CD4-positive, alpha-beta T cell treated with Interferon gamma for 1 hour (primary cell): ENCODE measurements at regions not wholly inside any gene's neighbourhood (a gene's known extent, or its start where the extent isn't known, plus 50 kb on each side); places are given as distances from the start of the nearest gene placed in this dataset.
"Not testable (repeated sequence)": the region's sequence is repeated elsewhere in the genome, so short reads cannot be mapped to it uniquely, and the experiment has no call there.

ENCODE experiments used
- DNase-seq: peaks from one replicate; pipeline ENCODE4 v3.0.0-alpha.2; 2020

GRCh38 chr4:13903061-13903460, 275.5 kb upstream of the BOD1L1 start:
- DNase-seq = no peak

DNA sequence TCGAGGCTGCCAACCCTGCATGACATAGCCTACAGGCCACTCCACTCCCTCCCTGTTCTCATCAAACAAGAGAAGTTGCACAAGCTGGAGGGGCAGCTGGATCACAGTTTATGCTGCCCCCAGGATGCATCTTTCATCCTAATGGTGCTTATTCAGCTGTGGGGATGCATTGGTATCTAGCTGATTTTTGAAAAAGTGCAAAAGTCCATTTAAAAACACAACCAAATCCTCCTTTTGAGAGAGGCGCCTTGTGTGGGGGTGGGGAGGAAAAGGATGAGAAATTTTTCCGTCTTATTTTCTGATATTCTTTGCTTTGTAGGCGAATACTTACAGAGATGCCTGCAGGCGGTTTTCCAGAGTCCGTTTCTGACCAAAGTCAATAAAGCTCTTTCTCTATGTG, 276.4 kb upstream of the BOD1L1 start:
- DNase-seq = no peak

DNA sequence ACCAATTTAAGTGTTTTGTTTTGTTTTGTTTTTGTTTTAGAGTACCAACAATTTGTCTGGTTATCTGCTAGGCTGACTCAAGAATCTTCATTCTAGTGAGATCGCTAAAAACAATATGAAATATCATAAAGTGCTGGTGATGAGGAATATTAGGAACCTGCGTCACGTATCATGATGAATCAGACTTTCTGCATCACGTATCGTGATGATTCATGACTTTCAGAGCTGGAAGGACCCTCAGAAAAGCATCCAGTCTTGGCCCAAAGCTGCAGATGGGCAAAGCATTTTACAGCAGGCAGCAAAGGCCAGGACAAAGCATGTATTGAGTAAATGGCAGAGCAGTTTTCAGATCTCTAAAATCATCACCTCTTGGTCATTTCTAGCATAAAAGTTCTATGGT, 278.0 kb upstream of the BOD1L1 start:
- DNase-seq = no peak

DNA sequence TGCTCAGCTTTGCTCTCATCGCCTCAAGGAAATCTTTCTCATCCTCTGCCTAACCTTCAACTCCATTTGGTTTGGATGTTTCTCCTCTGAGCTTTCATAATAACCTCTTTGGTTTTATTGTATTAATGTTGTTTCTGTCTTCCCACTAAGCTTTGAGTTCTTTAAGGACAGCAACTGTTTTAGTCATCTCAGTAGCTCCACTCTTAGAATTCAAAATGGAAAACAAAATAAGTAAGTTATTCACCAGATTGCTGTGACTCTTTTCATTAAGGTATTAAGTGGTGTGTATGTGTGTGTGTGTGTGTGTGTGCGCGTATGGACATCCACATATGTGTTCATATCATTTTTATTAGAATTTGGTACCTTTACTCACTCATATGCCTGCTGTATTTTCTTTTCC, 279.2 kb upstream of the BOD1L1 start:
- DNase-seq = no peak

- DNase-seq = no peak
Observed at GRCh38 chr4:13907255-13907751, 279.8 kb upstream of the BOD1L1 start.

DNA sequence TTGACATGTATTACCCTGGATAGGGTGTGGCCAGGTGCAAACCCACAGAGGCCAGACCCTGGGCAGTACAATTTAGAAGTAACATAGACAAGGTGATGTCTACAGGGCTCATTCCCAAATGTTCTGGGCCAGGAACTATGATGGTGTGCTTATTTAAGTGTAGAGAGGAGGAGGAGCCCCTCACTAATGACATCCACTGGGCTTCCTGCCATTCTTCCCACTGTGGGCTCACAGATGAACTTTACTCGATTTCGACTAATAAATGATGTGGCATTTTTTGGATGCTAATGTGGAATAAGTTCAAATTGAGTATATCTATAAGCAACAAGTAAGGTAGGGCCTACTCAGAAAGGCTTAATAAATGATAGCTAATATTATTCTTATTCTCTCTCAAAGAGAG, 280.9 kb upstream of the BOD1L1 start:
- no peak for DNase-seq

GRCh38 chr4:13910556-13910955, 283.0 kb upstream of the BOD1L1 start:
- no peak for DNase-seq

GRCh38 chr4:13911256-13911655, 283.7 kb upstream of the BOD1L1 start:
- no peak for DNase-seq

- DNase-seq = no peak
Observed at GRCh38 chr4:13912436-13912925, 285.0 kb upstream of the BOD1L1 start.

GRCh38 chr4:13912966-13913365, 285.4 kb upstream of the BOD1L1 start:
- no peak for DNase-seq

DNA sequence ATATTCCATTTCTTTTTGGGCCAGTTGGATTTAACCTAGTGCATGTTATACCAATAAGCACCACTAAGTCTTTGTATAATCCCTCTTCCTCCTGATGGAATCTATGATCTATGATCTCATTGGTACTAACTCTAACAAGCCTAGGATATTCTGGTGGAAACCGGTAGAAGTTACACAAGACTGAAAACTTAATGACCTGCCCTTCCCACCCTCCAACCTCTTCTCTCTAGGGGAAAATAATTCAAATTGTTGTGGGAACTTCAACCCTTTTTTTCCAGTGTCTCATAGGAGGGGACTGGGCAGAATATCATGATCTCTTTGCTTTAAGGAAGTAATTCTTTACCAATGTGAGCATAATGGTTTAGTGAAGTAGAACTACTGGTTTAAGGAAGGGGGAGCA, 289.5 kb upstream of the BOD1L1 start:
- DNase-seq = no peak

DNA sequence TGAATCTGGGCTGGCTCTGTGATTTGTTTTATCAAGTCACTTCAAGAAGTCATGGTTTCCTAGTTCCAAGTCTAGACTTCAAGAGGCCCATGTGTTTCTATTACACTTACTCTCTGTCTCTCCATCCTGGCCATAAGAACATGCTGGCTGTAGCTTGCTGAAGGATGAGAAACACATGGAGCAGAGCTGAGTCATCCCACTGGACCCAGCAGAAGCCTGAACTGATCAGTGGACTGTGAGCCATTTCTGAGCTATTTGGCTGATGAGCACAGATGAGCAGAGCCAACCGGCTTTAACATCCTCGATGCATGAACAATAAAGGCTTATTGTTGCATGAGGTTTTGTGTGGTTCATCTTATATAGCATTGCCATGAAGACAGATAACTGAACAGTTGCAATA, 290.6 kb upstream of the BOD1L1 start:
- no peak for DNase-seq

GRCh38 chr4:13918991-13919441, 291.5 kb upstream of the BOD1L1 start:
- no peak for DNase-seq

DNA sequence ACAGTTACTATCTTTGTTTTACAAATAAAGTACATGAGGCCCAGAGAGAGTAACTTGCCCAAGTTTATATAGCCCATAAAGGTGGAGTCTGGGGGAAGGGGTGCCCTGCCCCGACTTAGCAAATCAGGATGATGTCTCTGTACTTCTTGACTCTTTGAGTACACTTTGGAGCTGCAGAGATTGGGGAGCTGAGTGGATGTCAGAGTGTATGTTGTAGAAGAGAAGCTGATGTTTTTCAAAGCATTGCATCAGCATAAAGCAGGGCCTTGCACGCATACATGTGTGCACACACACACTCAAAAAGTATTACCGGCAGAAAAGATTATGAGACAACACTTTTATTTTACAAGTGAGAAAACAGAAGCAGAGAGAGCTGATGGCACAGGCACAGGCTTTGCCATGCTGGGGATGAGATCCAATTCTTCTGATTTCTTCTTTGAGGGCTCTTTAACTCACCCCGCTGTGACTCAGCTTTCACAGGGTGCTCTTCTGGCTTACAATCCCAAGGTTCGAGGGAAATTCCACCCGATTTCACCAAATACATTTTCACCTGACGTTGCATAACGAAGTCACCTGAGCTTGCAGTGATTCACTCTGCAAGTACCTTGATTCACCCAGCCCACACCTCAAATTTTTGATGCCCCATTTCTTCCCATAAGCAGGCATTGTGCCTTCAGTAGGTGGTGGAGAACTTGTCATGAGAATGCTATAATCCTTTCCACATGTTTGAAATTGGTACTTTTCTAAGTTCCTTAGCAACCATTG, 292.8 kb upstream of the BOD1L1 start:
- DNase-seq = no peak

DNA sequence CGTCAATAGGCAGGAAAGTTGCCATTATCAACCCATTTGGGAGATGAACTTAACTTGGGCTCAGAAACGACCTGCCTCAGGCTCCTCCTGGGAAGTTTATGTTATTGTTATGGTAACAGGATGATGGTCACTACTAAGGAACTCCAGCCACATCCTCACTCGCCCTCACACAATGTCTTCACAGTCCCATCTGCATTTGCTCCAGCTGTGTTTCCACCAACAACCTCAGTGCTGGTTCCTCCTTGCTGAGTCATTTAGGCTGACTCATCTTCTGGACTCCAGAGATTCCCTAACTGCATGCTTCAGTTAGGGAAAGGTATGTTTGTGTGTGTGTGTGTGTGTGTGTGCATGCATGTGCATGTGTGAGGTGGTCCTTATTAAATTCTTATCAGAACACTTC, 293.4 kb upstream of the BOD1L1 start:
- no peak for DNase-seq

DNA sequence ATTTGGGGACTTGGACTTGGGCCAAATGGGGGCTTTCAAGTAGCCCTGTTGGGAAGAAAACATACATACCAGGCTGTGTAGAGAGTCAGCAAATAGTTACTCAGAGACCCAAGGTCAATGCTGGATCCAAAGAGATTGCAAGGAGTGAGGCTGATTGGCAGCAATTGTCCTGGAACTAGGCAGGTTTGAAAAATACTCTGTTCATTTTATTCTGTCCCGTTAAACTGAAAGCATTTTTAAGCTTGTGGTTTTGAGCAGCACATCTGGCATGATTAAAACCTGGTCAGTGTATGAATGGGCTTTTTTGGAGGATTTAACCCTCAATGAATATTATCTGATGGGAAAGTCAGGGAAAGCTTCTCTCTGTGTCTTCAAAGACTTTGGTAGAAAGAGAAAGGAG, 294.3 kb upstream of the BOD1L1 start:
- no peak for DNase-seq

DNA sequence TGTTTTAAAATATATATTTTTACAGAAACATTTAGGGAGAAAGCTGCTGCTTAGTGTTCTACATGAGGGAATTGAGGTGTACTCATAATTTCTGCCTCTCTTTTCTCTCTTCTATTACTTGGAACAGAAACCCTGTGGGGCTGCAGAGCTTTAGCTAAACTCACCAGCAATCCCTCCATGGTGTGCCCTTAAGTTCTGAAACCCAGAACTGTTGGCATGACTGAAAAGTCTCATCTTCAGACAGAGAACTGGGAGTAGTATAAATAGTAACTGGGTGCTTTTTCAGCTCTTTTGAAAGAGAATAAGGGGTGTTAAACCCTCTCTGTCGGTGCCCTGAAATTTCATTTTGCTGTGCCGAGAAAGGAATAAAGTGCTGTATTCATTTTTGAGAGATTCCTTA, 294.9 kb upstream of the BOD1L1 start:
- DNase-seq = no peak

- DNase-seq = no peak
Observed at GRCh38 chr4:13922873-13923645, 295.5 kb upstream of the BOD1L1 start.

- DNase-seq = not testable (repeated sequence)
Observed at GRCh38 chr4:13924900-13925299, 297.4 kb upstream of the BOD1L1 start.

DNA sequence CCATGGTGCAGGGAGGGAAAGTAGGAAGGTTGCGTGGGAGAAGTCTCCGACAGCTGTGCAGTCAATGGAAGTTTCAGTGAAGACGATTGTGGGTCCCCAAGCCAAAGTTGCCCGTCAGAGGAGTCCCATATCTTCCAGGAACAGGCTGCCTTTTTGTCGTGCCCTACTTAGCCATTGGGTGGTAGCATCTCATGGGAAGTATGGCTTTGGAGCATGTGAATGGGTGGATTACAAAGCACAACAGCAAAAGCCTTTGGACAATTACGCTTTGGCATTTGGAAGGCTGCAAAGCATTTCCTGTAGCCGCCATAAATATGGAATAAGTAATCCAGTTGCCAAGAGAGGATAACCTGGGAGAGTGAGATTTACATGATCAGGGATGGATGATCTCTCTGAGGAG, 300.7 kb upstream of the BOD1L1 start:
- DNase-seq = no peak

DNA sequence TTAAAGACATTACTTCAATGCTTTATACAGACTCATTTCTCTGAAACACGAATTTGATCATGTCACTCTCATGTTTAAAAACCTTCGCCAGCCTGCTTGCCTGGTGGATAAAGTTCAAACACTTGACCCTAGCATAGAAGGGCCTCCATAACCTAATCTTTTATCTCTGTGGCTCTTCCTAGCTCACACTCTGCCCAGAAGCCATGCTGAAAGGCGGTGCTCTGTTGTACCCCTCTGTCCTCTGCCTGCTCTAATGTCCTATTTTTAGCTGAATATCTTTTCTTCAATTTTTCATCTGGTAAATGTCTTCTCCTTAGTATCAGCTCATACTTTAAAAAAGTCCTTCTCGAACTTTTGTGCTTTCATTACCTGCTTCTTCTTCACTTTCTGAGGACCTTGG, 302.6 kb upstream of the BOD1L1 start:
- DNase-seq = no peak

DNA sequence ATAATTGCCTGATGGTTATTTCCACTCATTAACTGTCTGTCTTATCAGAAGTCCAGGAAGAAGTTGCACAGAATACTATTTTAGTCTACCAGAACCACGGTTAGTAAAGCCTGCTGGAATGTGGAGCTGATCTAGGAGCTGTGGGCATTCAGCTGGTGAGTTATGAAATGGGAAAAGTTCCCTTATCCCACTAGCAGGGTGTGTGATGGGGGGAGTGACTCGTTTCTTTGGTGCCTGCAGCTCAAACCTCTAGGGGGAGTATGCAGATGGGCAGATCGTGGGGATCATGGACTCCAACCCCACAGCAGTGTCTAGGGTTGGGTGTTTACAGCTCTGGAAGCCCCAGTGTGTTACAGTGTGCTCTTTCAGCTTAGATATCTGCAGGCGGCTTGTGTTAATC, 305.7 kb upstream of the BOD1L1 start:
- no peak for DNase-seq

DNA sequence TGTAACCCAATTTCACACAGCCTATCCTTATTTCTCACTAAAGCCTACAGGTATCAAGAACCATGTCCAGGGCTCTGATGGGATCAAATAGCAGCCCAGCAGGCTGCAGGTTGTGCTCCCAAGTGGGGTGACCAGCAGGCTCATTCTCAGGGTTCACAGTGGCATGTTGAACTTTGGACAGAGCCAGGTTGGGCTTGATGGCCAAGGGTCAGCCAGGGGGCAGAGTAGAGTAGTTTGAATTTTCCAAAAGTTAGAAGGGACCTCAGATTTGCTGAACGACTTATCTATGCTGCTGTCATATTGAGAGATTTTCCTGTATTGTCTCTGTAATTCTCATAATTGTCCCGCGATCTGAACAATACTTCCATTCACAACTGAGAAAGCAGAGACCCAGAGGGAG, 310.8 kb upstream of the BOD1L1 start:
- DNase-seq = no peak

GRCh38 chr4:13940921-13941320, 313.4 kb upstream of the BOD1L1 start:
- no peak for DNase-seq
